Transverse colon (tissue), 4 donors: ENCODE measurements at regions not wholly inside any gene's neighbourhood (a gene's known extent, or its start where the extent isn't known, plus 50 kb on each side); places are given as distances from the start of the nearest gene placed in this dataset.
"Not testable (repeated sequence)": the region's sequence is repeated elsewhere in the genome, so short reads cannot be mapped to it uniquely, and the experiment has no call there.

Experiments used
- DNase-seq: peaks from one replicate; pipeline ENCODE4 v3.0.0-alpha.2; 2019
- H3K27ac ChIP-seq, 4 donors: fragments of 200-600 bp; sonication (generic); 2 replicates each; pipeline ENCODE4 v1.5.1; 2016 to 2018; ENCODE audit warnings: inconsistent platforms in 4 of 4
- H3K27me3 ChIP-seq: fragments of 200-600 bp; sonication (generic); 2 replicates; pipeline ENCODE4 v1.5.1; 2017; ENCODE audit warnings: inconsistent platforms
- H3K36me3 ChIP-seq, 4 donors: fragments of 200-600 bp; sonication (generic); 2 replicates each; pipeline ENCODE4 v1.5.1; 2017 to 2019; ENCODE audit warnings: inconsistent platforms in 4 of 4
- H3K4me1 ChIP-seq, 4 donors: fragments of 200-600 bp; sonication (generic); 2 replicates each; pipeline ENCODE4 v1.5.1; 2017 to 2020; ENCODE audit warnings: inconsistent platforms in 4 of 4
- H3K4me3 ChIP-seq, 4 donors: fragments of 200-600 bp; sonication (generic); 1 replicate in 1 of 4; 2 replicates in 3 of 4; pipeline versions ENCODE4 v1.5.1 to v1.6.1; 2017 to 2019; ENCODE audit warnings: inconsistent platforms in 4 of 4
- H3K9me3 ChIP-seq, 2 donors: fragments of 200-600 bp; sonication (generic); 2 replicates each; pipeline ENCODE4 v1.5.1; 2017 to 2019; ENCODE audit warnings: inconsistent platforms in 2 of 2
- CTCF ChIP-seq, 5 experiments: fragments of 200-600 bp in 3 of 5; fragments of 450-650 bp in 2 of 5; sonication (generic) in 3 of 5; IDR thresholded peaks; 1 replicate in 2 of 5; 2 replicates in 3 of 5; pipeline ENCODE4 v1.5.1; 2016 to 2017; ENCODE audit warnings: antibody characterized with exemption in 5 of 5, inconsistent platforms in 3 of 5, mild to moderate bottlenecking in 2 of 5, moderate library complexity in 1 of 5
- EP300 ChIP-seq: sonication (generic); formaldehyde crosslinking; IDR thresholded peaks from one replicate; pipeline ENCODE4 v1.6.1; 2017; ENCODE audit warnings: antibody characterized with exemption, low read depth
- POLR2A ChIP-seq: fragments of 450-650 bp; IDR thresholded peaks from one replicate; pipeline ENCODE4 v1.6.1; 2016; ENCODE audit warnings: antibody characterized with exemption, mild to moderate bottlenecking, moderate library complexity
- POLR2AphosphoS5 ChIP-seq, 3 donors: sonication (generic); formaldehyde crosslinking; IDR thresholded peaks; one replicate each; pipeline ENCODE4 v1.6.1; 2016; ENCODE audit warnings: antibody characterized with exemption in 3 of 3
- WGBS, 2 donors: methylation state at CpG; one replicate each; pipeline ENCODE4 v1.1.5; 2018; ENCODE audit warnings: low coverage in 1 of 2; 5-methylcytosine and 5-hydroxymethylcytosine counted together
- in situ Hi-C, 4 donors: fragments of 200-750 bp; cut with MboI; loops; one replicate each; pipeline versions ENCODE4 v1.15.0 to v1.15.1; 2017; ENCODE audit warnings: low sequenced_read_pairs in 3 of 4, low pct_ligation_motif_present in 1 of 4, low pct_unique_long_range_greater_than_20kb in 1 of 4
- intact Hi-C: fragments of 100-400 bp; cut with DNase I; formaldehyde crosslinking; loops from one replicate; pipeline ENCODE4 v1.15.1; 2023; ENCODE audit warnings: low total_unique reads

GRCh38 chr13:81080911-81081454 lies 740.1 kb upstream of the SPRY2 start:
- whole genome bisulfite sequencing, 2 donors: 75% methylated on average over 2 of the region's 2 CpGs
- TF ChIP-seq EP300: no peak
- TF ChIP-seq POLR2AphosphoS5 (IDR thresholded peaks at IDR 0.05): no peak
- no peaks in the 10 kb centered on the region for H3K9me3 ChIP-seq
- intact Hi-C loops (no loop called here), in situ Hi-C loops (no loop called here)
- no peak for DNase-seq
- no peak overlapping the region for H3K27ac ChIP-seq
- H3K4me1 ChIP-seq: no peaks in the 10 kb centered on the region
- H3K36me3 ChIP-seq: no peaks in the 10 kb centered on the region
- H3K4me3 ChIP-seq: no peak overlapping the region
- no peaks in the 10 kb centered on the region for H3K27me3 ChIP-seq

GRCh38 chr13:81078048-81078447 lies 737.1 kb upstream of the SPRY2 start:
- DNase-seq: no peak
- intact Hi-C loops (no loop called here), in situ Hi-C loops (no loop called here)
- no peaks in the 10 kb centered on the region for H3K4me1 ChIP-seq
- no peak overlapping the region for H3K4me3 ChIP-seq
- H3K9me3 ChIP-seq: no peaks in the 10 kb centered on the region
- TF ChIP-seq CTCF (IDR thresholded peaks at IDR 0.05) (no peak), EP300 (no peak), POLR2A (no peak), POLR2AphosphoS5 (IDR thresholded peaks at IDR 0.05) (no peak)
- no peaks in the 10 kb centered on the region for H3K36me3 ChIP-seq
- no peak overlapping the region for H3K27ac ChIP-seq
- no peaks in the 10 kb centered on the region for H3K27me3 ChIP-seq

GRCh38 chr13:81069822-81070221 lies 728.9 kb upstream of the SPRY2 start:
- in situ Hi-C loops, H3K27me3 ChIP-seq, H3K27ac ChIP-seq, H3K36me3 ChIP-seq, H3K9me3 ChIP-seq, H3K4me3 ChIP-seq, intact Hi-C loops, DNase-seq, H3K4me1 ChIP-seq: not testable (repeated sequence)
- 90 to 91% methylated on average over 3 to 18 of the region's 18 CpGs for WGBS, 2 donors

- intact Hi-C loops: loop anchor here (5.0 kb wide), 1 partner anchor 532 kb away; no protein-coding TSS in a partner anchor
Observed at GRCh38 chr13:81058916-81059290, 718.0 kb upstream of the SPRY2 start.

GRCh38 chr13:81058211-81058915 lies 717.4 kb upstream of the SPRY2 start:
- in situ Hi-C loops (no loop called here), intact Hi-C loops (loop anchor here (5.0 kb wide), 1 partner anchor 531 kb away; no protein-coding TSS in a partner anchor)
- Histone ChIP-seq H3K27me3 (no peaks in the 10 kb centered on the region), H3K27ac (no peak overlapping the region), H3K4me3 (no peak overlapping the region), H3K4me1 (no peaks in the 10 kb centered on the region), H3K36me3 (no peaks in the 10 kb centered on the region), H3K9me3 (no peaks in the 10 kb centered on the region)
- TF ChIP-seq CTCF (IDR thresholded peaks at IDR 0.05) (no peak), POLR2AphosphoS5 (IDR thresholded peaks at IDR 0.05) (no peak), POLR2A (no peak), EP300 (no peak)
- DNase-seq: no peak
- 58 to 60% methylated on average over 2 to 3 of the region's 3 CpGs for WGBS, 2 donors

More at GRCh38 chr13:81058916-81059290, 718.0 kb upstream of the SPRY2 start:
- Histone ChIP-seq H3K27me3 (no peaks in the 10 kb centered on the region), H3K36me3 (no peaks in the 10 kb centered on the region), H3K4me1 (no peaks in the 10 kb centered on the region), H3K9me3 (no peaks in the 10 kb centered on the region), H3K27ac (no peak overlapping the region), H3K4me3 (no peak overlapping the region)
- in situ Hi-C loops: no loop called here
- no peak for TF ChIP-seq POLR2A
- TF ChIP-seq CTCF (IDR thresholded peaks at IDR 0.05): no peak
- no peak for TF ChIP-seq EP300
- no peak for TF ChIP-seq POLR2AphosphoS5 (IDR thresholded peaks at IDR 0.05)
- no peak for DNase-seq
- WGBS, 2 donors: 12 to 15% methylated on average over 1 of the region's 1 CpG
